DND-41 (cell line): ENCODE measurements at regions not wholly inside any gene's neighbourhood (a gene's known extent, or its start where the extent isn't known, plus 50 kb on each side); places are given as distances from the start of the nearest gene placed in this dataset.
"Not testable (repeated sequence)": the region's sequence is repeated elsewhere in the genome, so short reads cannot be mapped to it uniquely, and the experiment has no call there.

Experiments
- ATAC-seq: fragments of 200-7000 bp; cut with Tn5 transposase; 3 replicates; pipeline ENCODE4 v1.9.1; 2021; ENCODE audit warnings: low read depth; ENCODE audit not compliant: insufficient read depth
- DNase-seq: peaks from one replicate; pipeline ENCODE4 v3.0.0-alpha.2; 2020
- H2AFZ ChIP-seq: 2 replicates; pipeline ENCODE4 v1.6.0; 2012; ENCODE audit warnings: low read depth, low read length
- H3K27ac ChIP-seq: 2 replicates; pipeline ENCODE4 v1.5.1; 2012; ENCODE audit warnings: low read length, inconsistent platforms
- H3K27me3 ChIP-seq: fragments of 200-600 bp; sonication (generic); 2 replicates; pipeline ENCODE4 v1.6.0; 2012; ENCODE audit warnings: low read length, mild to moderate bottlenecking, inconsistent platforms; ENCODE audit not compliant: insufficient read depth, poor library complexity
- H3K36me3 ChIP-seq: 2 replicates; pipeline ENCODE4 v1.5.1; 2012; ENCODE audit warnings: low read length, inconsistent platforms; ENCODE audit not compliant: insufficient read depth
- H3K4me1 ChIP-seq: 2 replicates; pipeline ENCODE4 v1.5.1; 2012; ENCODE audit warnings: mild to moderate bottlenecking, low read length; ENCODE audit not compliant: insufficient read depth
- H3K4me2 ChIP-seq: 2 replicates; pipeline ENCODE4 v1.6.0; 2012; ENCODE audit warnings: mild to moderate bottlenecking, moderate library complexity, low read length, inconsistent platforms; ENCODE audit not compliant: insufficient read depth
- H3K4me3 ChIP-seq, 2 experiments: fragments of 200-600 bp in 1 of 2; shearing (Covaris generic) in 1 of 2; 2 replicates each; pipeline ENCODE4 v1.5.1; 2012 to 2016; ENCODE audit warnings: inconsistent platforms in 2 of 2, low read length in 2 of 2, mild to moderate bottlenecking in 2 of 2, low read depth in 1 of 2, moderate library complexity in 1 of 2
- H3K79me2 ChIP-seq: 2 replicates; pipeline ENCODE4 v1.6.0; 2012; ENCODE audit warnings: low read length, inconsistent platforms; ENCODE audit not compliant: insufficient read depth
- H3K9ac ChIP-seq: 2 replicates; pipeline ENCODE4 v1.6.0; 2012; ENCODE audit warnings: low read depth, mild to moderate bottlenecking, inconsistent platforms, low read length, moderate library complexity
- H3K9me3 ChIP-seq: 2 replicates; pipeline ENCODE4 v1.5.1; 2012; ENCODE audit warnings: low read length, moderate library complexity, mild to moderate bottlenecking, inconsistent platforms; ENCODE audit not compliant: insufficient read depth, severe bottlenecking
- H4K20me1 ChIP-seq: 2 replicates; pipeline ENCODE4 v1.6.0; 2012; ENCODE audit warnings: low read length; ENCODE audit not compliant: insufficient read depth
- EZH2 ChIP-seq: IDR thresholded peaks from 3 replicates; pipeline ENCODE4 v1.6.1; 2012; ENCODE audit warnings: borderline replicate concordance, low read depth, mild to moderate bottlenecking, moderate library complexity, low read length, inconsistent platforms; ENCODE audit not compliant: severe bottlenecking
- TF ChIP-seq, protein P1 (sequence below): IDR thresholded peaks from 2 replicates; pipeline ENCODE4 v1.5.1; 2012; ENCODE audit warnings: borderline replicate concordance, low read length, moderate library complexity, mild to moderate bottlenecking; ENCODE audit not compliant: poor library complexity, severe bottlenecking; ENCODE audit errors: extremely low read depth

DNA sequence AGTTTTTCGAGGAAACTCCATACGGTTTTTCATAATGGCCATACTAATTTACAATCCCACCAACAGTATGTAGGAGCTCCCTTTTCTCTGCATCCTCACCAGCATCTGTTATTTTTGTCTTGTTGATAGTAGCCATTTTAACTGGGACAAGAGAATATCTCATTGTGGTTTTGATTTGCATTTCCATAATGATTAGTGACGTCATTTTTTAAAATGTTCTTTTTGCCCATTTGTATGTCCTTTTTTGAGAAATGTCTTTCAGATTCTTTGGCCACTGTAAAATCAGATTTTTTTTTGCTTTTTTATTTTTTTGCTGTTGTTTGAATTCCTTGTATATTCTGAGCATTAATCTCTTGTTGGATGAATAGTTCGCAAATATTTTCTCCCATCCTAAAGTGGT is 243.9 kb downstream of the TRIML1 start:
- DNase-seq, result no peak
- no peaks in the 10 kb centered on the region for H4K20me1 ChIP-seq
- no peak for ATAC-seq
- H3K27me3 ChIP-seq, result no peaks in the 10 kb centered on the region
- no peaks in the 10 kb centered on the region for H3K79me2 ChIP-seq
- TF ChIP-seq, protein P1, sequence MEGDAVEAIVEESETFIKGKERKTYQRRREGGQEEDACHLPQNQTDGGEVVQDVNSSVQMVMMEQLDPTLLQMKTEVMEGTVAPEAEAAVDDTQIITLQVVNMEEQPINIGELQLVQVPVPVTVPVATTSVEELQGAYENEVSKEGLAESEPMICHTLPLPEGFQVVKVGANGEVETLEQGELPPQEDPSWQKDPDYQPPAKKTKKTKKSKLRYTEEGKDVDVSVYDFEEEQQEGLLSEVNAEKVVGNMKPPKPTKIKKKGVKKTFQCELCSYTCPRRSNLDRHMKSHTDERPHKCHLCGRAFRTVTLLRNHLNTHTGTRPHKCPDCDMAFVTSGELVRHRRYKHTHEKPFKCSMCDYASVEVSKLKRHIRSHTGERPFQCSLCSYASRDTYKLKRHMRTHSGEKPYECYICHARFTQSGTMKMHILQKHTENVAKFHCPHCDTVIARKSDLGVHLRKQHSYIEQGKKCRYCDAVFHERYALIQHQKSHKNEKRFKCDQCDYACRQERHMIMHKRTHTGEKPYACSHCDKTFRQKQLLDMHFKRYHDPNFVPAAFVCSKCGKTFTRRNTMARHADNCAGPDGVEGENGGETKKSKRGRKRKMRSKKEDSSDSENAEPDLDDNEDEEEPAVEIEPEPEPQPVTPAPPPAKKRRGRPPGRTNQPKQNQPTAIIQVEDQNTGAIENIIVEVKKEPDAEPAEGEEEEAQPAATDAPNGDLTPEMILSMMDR, result no peak
- no peak for TF ChIP-seq EZH2
- no peak overlapping the region for H3K27ac ChIP-seq
- no peak overlapping the region for H2AFZ ChIP-seq
- H3K4me2 ChIP-seq, result no peak overlapping the region
- H3K9me3 ChIP-seq, result peaks cover 3% of the 10 kb centered on the region
- H3K4me1 ChIP-seq, result no peaks in the 10 kb centered on the region
- no peak overlapping the region for H3K4me3 ChIP-seq
- H3K9ac ChIP-seq, result no peak overlapping the region
- H3K36me3 ChIP-seq, result no peaks in the 10 kb centered on the region

DNA sequence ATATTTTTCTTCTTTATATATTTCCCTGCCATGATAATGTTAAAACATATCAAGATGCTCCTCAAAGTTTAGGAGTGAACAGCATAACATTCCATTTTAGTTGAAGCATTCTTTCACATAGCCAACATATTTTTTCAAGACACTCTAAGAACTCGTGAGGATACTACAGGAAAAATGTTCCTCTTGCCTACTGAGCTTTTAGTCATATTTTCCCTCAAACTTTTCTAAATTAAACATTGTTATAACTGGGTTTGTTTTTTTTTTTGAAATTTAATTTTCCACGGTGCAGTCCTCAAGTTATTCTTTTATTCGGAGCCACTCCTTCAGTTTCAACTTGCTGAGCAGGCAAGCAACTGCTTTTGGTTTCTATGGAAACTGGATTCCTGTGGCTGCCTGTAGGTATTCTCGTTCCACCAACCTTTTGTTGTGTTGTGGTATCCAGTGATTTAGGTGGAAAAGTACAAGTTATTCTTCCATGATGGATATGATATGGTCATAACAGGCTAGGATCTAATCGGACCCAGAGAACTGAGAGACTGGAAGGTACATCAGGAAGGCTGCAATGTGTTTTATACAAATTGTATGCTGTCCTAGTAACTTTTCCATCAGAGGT is 248.0 kb downstream of the TRIML1 start:
- peaks cover 3% of the 10 kb centered on the region for H3K9me3 ChIP-seq
- H3K4me2 ChIP-seq, result no peak overlapping the region
- no peak overlapping the region for H3K4me3 ChIP-seq
- H3K9ac ChIP-seq, result no peak overlapping the region
- ATAC-seq, result no peak
- no peak for DNase-seq
- TF ChIP-seq, protein P1, result no peak
- no peak for TF ChIP-seq EZH2
- H3K4me1 ChIP-seq, result no peaks in the 10 kb centered on the region
- H2AFZ ChIP-seq, result no peak overlapping the region
- no peak overlapping the region for H3K27ac ChIP-seq
- H3K36me3 ChIP-seq, result no peaks in the 10 kb centered on the region
- no peaks in the 10 kb centered on the region for H3K79me2 ChIP-seq
- no peaks in the 10 kb centered on the region for H3K27me3 ChIP-seq
- H4K20me1 ChIP-seq, result no peaks in the 10 kb centered on the region

DNA sequence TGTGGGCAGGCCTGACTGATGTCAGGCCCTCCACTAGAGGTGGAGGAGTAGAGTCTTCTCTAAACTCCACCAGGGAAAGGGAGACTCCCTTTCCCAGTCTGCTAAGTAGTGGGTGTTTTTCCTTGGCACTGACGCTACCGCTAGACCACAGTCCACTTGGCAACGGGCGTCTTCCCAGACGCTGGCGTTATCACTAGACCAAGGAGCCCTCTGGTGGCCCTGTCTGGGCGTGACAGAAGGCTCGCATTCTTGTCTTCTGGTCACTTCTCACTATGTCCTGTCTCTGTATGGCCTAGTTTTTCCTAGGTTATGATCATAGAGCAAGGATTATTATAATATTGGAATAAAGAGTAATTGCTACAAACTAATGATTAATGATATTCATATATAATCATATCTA is 252.1 kb downstream of the TRIML1 start:
- not testable (repeated sequence) for H3K9me3 ChIP-seq, H3K79me2 ChIP-seq, H3K27ac ChIP-seq, H3K36me3 ChIP-seq, H2AFZ ChIP-seq, ATAC-seq, H4K20me1 ChIP-seq, H3K4me2 ChIP-seq, H3K9ac ChIP-seq, H3K4me3 ChIP-seq, DNase-seq, H3K27me3 ChIP-seq, H3K4me1 ChIP-seq

DNA sequence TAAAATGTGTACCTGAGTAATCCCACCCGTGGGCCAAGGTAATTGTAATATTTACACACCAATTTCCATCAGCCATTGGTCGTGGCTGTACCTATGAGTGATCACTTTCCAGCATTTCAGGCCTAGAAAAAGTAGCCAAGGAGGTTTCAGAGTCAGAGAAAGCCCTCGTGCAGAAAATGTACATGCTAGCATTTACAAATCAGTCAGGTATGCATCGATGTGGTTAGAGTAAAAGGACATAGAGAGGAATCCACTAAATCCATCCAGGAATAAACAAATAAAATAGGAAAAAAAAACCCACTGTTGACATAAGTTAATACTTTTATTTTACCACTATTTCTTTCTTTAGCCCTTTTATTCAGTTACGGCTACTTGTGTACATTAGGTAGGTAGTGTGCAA is 256.8 kb downstream of the TRIML1 start:
- DNase-seq, result no peak
- TF ChIP-seq, protein P1, result no peak
- TF ChIP-seq EZH2, result no peak
- no peak overlapping the region for H3K27ac ChIP-seq

More for the DNA sequence above, 256.8 kb downstream of the TRIML1 start:
- no peaks in the 10 kb centered on the region for H4K20me1 ChIP-seq
- ATAC-seq, result no peak
- H3K9me3 ChIP-seq, result no peaks in the 10 kb centered on the region
- no peak overlapping the region for H3K4me3 ChIP-seq
- no peaks in the 10 kb centered on the region for H3K27me3 ChIP-seq
- H3K9ac ChIP-seq, result no peak overlapping the region
- no peaks in the 10 kb centered on the region for H3K79me2 ChIP-seq
- H3K4me1 ChIP-seq, result no peaks in the 10 kb centered on the region
- H2AFZ ChIP-seq, result no peak overlapping the region
- no peak overlapping the region for H3K4me2 ChIP-seq
- H3K36me3 ChIP-seq, result no peaks in the 10 kb centered on the region
